Epithelial cell of prostate (primary cell): ENCODE measurements at regions not wholly inside any gene's neighbourhood (a gene's known extent, or its start where the extent isn't known, plus 50 kb on each side); places are given as distances from the start of the nearest gene placed in this dataset.

Source experiments
- DNase-seq: peaks from one replicate; pipeline ENCODE4 v3.0.0-alpha.2; 2011; ENCODE audit warnings: low read depth, low spot score
- H3K27ac ChIP-seq: fragments of 450-650 bp; 2 replicates; pipeline ENCODE4 v1.5.1; 2017; ENCODE audit warnings: mild to moderate bottlenecking

- H3K27ac ChIP-seq, result peak overlapping the region; percentile 6
- DNase-seq, result no peak
Observed at GRCh38 chr10:62323751-62324150, 50.4 kb upstream of the ZNF365 start.
